GM21515 (cell line): ENCODE measurements at regions not wholly inside any gene's neighbourhood (a gene's known extent, or its start where the extent isn't known, plus 50 kb on each side); places are given as distances from the start of the nearest gene placed in this dataset.

ENCODE experiments used
- ATAC-seq: cut with Tn5 transposase; IDR thresholded peaks from one replicate; pipeline ENCODE4 v1.9.1; 2021; ENCODE audit not compliant: unreplicated experiment

DNA sequence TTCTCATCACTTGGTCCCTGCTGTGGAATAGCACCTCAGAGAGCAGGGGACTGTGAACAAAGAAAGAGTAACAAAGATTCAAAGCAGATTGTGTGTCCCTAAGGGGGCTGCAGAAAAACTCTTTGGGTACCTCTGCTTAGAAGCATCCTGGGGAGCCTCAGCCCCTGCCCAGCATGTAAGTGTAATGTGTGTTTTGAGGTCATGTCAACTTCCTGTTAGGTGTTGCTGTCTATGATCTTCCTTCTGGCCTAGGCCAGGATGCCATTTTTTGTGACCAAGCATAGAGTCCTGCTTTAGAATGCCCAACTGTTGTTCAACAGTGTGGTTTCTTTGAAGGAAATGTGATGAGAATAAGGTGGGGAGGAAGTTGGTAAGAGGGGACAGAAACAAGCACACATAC is 77.1 kb upstream of the BCL6 start:
- no peak for ATAC-seq

DNA sequence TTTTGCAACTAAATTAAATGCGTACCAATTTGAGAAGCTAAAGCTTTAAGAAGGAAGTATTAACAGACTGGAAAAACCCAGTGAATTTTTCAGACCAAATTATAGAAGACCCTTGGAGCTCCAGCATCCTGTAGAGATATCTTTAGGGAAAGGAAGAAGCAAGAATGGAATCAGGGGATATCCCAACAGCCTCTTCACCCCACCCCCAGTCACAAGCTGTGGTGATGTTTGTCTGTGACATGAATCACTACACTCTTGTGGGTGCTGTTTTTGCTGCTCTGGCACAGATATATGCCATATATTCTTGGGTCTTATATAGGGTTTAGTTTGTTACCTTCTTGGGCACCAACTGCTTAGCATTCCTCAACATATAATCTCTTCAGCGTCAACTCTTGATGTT is 78.5 kb upstream of the BCL6 start:
- no peak for ATAC-seq

DNA sequence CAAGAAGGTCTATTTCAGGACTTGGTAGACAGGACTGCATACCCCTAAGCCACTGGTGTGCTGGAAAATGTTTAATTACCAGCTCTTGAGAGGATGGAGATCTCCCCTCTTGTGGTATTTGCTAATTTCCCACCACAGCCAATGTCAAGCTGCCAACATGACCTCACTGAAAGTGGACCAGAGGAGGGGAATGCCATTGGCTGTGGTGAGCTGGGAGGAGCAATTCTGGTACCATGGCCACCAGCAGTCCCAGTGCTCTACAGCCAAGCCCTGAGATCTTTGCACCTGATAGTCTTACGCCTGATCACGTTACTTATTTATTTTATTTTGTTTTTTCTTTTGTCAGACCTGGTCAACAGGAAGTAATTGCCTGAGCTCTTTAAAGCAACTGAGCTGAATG is 82.5 kb upstream of the BCL6 start:
- no peak for ATAC-seq

DNA sequence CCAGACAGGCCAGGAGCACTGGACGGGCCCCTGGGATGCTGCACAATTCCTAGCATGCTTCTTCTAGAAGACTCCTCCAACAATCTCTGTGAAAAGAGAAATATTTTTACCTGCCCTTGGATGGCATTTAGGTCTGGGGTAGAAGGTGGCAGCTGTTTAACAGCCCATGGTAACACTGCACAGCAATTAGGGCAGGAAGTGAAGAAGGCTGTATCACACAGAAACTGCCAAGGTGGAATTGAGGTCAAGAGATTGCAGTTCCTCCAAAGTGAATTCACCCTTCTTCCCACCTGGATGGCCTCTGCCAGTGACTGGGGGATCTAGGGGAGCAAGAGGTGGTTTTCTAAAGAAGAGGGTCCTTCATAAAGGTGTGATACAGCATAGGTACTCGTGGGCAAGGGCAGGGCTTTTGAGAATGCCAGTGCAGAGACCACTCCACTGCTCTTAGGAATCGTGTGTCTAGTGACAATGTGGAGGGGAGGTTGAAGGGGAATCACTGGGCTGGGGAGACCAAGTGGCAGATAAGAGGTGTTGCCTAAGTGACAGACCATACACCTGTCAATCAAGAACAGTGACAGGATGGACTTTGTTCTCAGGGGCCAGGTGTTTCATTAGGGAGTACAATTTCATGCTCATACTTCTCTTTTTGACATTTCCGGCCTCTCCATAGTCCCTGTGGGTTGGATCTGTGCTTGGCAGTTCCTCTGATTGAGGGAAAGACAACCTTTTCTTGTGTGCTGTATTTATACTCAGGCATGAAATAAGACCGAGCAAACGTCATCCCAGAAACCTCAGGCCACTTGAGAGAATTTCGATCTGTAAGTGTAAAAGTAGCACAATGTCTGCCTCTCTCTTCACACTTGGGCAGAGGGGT is 83.5 kb upstream of the BCL6 start:
- ATAC-seq: peak; percentile 77

DNA sequence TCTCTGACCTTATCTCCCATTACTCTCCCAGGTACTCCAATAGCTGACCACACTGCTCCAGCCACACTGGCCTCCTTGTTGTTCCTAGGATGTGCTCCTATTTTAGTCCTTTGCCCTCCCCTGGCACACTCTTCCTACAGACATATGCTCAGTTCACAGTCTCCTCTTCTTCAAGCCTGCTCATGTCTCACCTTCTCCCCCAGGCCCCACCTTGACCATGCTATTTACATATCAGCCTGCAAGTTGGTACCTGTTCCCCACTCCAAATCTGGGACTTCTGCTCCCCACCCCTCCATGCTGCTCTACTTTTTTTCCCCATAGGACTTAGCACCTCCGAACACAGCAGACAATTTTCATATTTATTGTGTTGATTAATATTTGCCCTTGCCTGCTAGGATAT is 84.9 kb upstream of the BCL6 start:
- no peak for ATAC-seq

DNA sequence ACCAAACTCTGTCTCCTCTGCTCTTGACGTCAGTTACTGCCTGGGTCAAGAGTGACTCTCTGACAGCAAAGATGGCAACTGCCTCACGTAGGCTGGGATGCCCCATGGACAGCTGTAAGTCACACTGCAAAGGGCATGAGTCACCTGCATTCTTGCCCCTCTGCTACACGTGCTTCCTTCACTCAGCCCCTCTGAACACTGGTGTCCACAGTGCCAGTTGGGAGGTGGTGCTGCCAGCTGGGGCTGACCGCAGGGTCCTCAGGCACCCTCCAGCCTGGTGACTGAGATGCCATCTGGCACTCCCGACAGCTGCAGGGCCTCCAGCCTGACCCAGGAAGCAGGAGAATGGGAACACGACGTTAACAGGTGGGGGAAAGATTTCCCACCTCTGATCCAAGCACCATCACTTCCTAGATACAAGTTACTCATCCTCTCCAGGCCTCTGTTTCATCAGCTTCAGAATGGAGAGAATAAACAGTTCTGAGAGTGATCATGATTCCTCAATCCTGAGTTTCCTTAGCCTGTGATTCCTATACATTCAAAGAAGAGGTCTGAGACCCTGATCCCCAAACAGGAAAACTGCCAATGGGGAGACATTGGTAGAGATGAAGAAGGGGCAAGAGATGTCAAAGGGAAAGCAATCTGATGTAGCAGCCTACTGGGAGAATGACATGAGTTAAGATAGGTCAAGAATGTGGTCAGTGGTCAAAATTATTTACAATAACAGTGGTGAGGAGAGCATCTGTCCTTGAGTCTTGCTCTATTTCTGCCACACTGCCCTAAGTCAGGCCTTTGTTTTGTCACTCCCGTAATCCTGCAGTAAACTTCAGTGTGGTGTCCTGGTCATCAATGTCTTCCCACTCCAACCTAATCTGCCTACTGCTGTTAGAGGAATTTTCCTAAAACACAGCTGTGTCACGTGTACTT is 86.1 kb upstream of the BCL6 start:
- no peak for ATAC-seq

DNA sequence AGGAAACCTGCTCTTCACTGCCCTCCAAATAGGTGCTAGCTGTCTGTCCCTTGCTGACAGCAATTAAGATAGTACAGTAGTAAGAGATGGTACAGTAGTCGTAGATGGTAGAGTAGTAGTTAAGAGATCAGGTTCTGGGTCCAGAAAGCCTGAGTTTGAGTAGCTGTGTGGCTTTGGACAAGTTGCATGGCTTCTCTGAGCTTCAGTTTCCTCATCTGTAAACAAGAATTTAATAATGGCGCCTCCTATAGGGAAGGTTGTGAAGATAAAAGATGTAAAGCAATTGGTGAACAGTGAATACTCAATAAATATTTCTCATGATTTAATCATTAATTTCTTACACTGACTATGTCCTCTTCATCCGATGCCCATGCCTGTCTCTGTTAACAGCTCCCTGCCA is 86.9 kb upstream of the BCL6 start:
- no peak for ATAC-seq

DNA sequence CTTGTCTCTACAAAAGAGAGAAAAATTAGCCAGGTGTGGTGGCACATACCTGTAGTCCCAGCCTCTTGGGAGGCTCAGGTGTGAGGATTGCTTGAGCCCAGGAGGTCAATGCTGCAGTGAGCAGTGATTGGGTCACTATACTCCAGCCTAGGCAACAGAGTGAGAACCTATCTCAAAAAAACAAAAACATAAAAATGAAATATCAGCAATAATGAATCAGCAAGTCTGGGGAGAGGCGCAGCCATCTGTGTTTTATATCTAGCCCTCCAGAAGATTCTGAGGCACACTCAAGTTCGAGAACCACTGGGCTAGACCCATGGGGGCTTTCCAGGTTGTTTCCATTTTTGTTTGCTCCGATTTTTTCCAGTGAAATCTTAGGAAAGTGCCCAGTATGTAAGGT is 88.1 kb upstream of the BCL6 start:
- no peak for ATAC-seq

DNA sequence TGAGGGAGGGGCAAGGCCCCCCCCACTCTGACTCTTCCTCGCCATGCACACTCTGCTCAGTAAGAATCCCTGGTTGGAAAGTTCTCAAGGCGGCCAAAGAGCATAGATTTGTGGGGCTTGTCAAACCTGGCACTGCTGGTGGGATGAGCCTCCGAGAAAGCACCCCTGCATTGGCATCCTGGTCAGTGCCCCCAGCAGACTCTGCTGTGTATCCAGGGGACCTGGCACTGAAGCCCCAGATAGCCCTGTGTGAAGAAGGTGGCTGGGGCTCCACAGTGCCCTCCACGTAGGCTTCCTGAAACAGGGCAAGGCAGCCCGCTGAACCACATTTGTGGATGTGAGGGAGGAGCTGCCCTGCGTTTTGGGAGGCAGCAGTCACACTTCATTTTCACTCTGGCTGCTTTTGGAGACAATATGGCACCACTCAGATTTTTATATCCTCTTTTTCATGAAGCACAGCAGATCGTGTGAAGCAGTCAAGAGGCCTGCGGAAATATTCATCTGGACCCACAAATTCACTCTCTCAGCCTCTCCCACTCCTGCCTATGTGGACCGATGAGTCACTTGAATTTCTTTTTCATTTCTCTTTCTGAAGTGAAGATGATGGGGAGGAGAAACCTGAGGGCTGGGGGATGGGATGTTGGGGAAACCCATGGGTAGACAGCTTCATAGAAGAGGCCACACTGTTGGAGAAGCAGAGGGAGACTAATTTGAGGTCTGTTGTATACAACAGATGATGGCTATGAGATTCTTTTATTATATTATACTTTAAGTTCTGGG is 88.7 kb upstream of the BCL6 start:
- ATAC-seq: no peak

DNA sequence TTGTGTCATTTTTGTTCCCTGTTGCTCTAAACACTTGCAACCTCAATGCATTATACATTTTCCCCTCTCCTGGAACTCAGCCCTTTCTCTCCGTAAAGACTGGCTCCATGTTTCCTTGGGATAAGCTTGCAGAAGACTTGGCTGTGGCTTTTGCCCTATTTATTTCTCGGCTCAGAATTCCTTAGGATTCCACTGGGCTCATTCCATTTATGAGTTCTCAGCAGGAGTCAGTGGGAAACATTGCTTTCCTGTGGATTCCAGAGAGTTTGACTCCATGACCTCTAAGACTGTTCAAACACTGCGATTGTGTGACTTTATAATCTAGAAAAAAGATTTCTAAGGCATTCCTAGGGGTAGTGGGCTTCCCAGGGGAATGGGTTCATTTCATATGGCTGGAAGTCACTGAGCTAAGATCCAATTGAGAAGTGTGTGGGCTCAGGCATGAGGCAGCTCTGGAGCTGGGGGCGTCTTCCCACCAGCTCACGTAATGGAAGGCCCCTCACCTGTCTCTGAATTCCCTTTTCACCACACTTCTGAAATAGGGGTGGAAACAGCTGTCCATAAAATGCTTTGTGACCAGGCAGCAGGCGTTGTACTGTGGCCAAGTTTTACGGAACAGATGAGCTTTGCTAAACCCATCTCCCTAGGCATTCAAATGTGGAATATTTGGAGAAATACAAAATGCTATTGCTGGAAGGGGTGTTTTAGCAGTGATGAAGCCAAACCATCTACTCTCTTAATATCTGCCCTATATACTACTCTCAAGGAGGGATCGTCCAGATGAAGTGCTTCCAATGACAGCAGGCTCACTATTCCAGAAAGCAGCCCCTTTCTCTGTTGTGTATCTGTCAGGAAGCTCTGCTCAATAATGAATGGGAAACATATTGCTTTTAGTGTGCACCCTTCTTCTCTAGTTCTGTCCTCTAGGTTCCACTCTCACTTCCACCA is 91.8 kb upstream of the BCL6 start:
- no peak for ATAC-seq

DNA sequence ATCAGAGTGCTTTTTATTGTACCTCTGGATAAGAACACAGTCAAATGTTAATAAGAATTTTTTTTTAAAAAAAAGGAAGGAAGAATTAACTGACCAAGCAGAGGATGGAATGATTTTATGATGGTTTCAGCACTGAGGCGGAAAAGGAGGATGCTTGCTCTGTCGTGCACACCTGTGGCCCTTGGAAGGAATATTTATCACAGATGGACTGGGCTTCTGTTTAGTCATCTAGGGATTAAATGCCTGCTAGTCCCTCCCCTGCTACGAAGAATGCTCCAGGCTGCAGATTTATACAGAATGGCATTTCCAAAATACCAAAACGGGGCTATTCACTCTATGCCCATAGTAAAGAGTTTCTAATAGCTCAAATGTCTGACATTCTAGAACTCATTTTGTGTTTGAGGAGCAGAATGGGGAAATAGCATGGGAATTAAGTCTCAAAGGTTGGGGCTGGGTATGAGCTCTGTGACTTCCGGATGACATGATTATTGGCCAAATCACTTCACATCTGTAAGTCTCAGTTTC is 92.8 kb upstream of the BCL6 start:
- no peak for ATAC-seq

DNA sequence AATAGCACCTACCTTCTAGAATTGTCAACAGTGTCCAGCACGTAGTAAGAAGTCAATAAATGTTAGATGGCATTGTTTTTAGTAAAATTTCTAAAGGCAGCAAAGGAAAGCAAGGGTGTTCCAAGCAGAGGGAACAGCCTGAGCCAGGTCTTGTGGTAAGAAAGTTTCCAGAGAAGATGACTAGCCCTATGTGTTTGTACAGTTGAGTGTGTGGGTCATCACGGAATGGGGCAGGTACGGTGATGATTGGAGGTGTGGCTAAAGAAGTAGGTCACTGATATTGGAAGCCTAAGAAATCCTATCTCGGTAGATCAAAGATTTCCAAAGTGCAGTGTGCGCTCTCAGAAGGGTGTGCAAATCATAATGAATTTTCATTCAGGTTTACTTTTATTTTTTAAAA is 94.2 kb upstream of the BCL6 start:
- no peak for ATAC-seq

DNA sequence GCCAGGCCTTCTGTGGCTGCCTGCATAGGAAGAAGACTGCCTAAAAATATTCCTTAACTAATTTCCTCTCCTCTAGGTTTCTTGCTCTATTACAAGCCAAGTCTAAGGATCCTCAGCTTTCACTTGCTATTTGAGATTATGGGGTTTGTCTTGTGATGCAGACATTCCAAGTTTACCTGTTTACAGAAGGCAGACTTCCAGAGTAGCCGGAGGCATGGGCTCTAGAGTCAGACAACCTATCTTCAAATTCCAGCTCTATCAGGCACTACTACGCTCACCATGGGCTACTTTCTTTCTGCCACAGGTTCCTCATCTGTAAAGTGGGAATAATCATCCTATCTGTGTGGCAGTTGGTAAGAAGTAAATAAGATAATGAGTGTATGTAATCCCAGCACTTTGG is 95.6 kb upstream of the BCL6 start:
- ATAC-seq: no peak

DNA sequence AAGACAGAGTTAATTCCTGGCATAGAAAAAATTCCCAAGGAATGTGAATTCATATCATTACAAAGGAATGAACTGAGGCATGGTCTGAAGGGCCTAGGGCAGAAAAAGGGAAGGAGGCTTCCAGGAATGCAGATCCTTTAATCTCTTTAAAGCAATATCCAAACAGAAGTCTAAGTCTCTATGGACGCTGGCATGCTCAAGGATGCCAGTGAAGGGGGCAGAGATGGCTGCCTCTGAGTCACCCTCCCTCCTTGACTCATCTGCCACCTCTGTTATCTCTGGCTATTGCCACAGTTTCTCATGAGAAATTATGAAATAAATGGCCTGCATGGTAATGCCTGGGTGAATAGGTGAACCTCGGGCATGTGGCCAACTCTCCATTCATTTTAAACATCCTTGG is 96.3 kb upstream of the BCL6 start:
- ATAC-seq: no peak

DNA sequence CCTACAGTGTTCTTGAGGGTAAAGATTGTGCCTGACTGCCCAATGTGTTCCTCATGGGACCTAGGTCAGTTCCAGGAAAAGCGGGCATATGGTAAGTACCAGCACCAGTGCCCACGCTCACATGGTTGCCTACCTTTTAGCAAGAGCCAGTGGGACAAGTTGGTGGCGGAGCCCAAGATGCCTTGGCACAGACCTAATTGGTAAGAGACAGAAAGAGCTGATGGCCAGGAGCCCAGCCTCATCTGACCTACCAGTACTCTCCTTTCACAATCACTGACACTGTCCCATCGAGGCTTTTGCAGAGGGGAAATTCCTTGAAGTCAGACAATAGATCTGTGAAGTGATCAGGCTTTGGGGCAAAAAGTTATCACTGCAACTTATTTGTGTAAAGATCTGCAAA is 98.4 kb upstream of the BCL6 start:
- no peak for ATAC-seq

DNA sequence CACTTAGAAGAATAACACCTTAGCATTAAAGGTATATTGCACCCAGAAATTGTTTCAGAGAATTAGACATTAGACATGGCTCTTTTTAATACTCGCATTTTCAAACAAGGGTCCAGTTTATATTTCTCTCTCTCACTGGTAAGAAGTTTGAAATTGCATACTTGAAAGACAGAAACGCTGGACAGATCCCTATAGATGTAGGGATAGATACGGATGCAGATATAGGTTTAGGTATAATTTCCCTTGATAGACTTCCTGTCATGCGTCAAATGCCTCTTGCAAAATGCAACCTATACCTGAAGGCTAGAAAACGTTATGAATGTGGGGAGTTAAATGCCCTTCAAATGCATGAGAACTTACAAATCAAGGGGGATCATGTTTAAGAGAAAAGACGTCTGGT is 99.4 kb upstream of the BCL6 start:
- ATAC-seq: no peak

DNA sequence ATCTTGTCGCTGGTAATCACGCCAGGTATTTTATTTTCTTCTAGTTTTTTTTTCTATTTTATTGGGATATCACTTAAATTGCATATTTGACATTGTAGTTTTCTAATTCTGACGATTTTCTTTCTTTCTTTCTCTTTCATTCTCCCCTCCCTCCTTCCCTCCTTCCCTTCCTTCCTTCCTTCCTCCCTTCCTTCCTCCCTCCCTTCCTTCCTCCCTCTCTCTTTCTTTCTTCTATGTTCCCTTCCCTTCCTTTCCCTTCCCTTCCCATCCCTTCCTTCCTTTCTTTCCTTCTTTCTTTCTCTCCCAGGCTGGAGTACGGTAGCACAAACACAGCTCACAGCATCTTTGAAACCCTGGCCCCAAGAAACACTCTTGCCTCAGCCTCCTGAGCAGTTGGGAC is 100.6 kb upstream of the BCL6 start:
- no peak for ATAC-seq

DNA sequence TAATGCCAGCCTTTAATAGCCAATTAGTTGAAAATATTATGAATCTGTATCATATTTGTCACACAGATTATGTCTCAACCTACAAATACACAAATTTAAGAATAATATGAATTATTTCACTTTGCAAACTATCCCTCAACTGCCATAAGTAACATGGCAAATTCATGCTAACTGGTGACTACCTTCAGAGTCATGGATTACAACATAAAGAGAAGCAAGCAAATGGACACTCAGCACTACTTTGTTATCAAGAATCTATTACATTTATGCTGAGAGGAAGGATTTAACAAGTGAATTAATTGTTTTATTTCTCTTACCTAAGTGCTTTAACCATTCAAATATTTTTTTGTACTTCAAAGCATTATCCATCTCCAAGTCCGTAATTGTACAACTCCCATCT is 103.1 kb upstream of the BCL6 start:
- no peak for ATAC-seq

DNA sequence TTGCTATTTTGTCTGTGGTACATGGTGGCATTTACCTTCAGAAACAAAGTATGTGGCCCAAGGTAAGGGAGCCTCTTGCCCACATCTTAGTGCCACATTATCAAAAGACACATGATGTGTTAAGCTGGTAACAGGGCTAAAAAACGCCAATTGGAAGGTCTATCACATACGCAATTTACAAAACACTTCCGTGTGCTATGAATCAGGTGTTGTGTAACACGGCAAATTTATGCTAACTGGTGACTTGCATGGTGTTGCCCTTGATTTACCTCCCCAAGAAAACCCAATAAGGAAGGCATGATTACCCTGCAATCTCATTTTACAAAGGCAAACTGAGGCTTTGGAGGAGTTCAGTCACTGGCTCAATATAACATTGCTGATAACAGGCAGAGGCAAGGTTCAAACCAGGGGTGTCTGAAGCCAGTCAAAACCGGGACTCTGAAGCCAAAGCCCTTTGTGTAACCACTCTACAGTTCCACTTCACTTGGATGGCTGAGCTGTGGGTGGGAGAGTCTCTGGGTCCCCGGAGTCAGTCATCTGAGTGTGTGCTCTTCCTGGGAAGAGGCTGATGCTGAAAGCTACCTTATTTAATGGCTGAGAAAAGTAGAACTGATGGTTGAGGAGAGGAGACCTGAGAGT is 103.9 kb upstream of the BCL6 start:
- ATAC-seq: no peak
